H9 (cell line): ENCODE measurements at regions not wholly inside any gene's neighbourhood (a gene's known extent, or its start where the extent isn't known, plus 50 kb on each side); places are given as distances from the start of the nearest gene placed in this dataset.

Source experiments
- DNase-seq: peaks from one replicate; pipeline ENCODE4 v3.0.0-alpha.2; 2017
- H2AFZ ChIP-seq: one replicate; pipeline ENCODE4 v1.6.1; 2013; ENCODE audit warnings: mild to moderate bottlenecking, low read length, control low read depth, moderate library complexity
- H2AK5ac ChIP-seq: 2 replicates; pipeline ENCODE4 v1.6.1; 2013; ENCODE audit warnings: low read length, control low read depth, mixed read lengths; ENCODE audit not compliant: insufficient read length
- H2BK120ac ChIP-seq: one replicate; pipeline ENCODE4 v1.6.1; 2013; ENCODE audit warnings: low read depth, mild to moderate bottlenecking, low read length, control low read depth, inconsistent platforms; ENCODE audit not compliant: poor library complexity, severe bottlenecking
- H2BK12ac ChIP-seq: 2 replicates; pipeline ENCODE4 v1.6.1; 2013; ENCODE audit warnings: low read length, control low read depth, mixed read lengths, low read depth; ENCODE audit not compliant: insufficient read length
- H2BK15ac ChIP-seq: 2 replicates; pipeline ENCODE4 v1.6.1; 2013; ENCODE audit warnings: low read depth, low read length, control low read depth
- H2BK20ac ChIP-seq: one replicate; pipeline ENCODE4 v1.6.1; 2013; ENCODE audit warnings: low read depth, mild to moderate bottlenecking, low read length, control low read depth, inconsistent platforms; ENCODE audit not compliant: poor library complexity, severe bottlenecking
- H2BK5ac ChIP-seq: 2 replicates; pipeline ENCODE4 v1.6.1; 2013; ENCODE audit warnings: low read length, control low read depth, mixed read lengths; ENCODE audit not compliant: insufficient read length
- H3K14ac ChIP-seq: 2 replicates; pipeline ENCODE4 v1.6.1; 2013; ENCODE audit warnings: low read length, control low read depth; ENCODE audit not compliant: insufficient read depth
- H3K18ac ChIP-seq: 2 replicates; pipeline ENCODE4 v1.6.1; 2013; ENCODE audit warnings: low read depth, mild to moderate bottlenecking, mixed read lengths, low read length, control low read depth; ENCODE audit not compliant: insufficient read length
- H3K23ac ChIP-seq: 2 replicates; pipeline ENCODE4 v1.6.1; 2013; ENCODE audit warnings: low read length, control low read depth, mixed read lengths, low read depth; ENCODE audit not compliant: insufficient read length
- H3K23me2 ChIP-seq: 2 replicates; pipeline ENCODE4 v1.6.1; 2013; ENCODE audit warnings: low read depth, mild to moderate bottlenecking, mixed read lengths, low read length, control low read depth; ENCODE audit not compliant: insufficient read length, poor library complexity, severe bottlenecking
- H3K27ac ChIP-seq: 2 replicates; pipeline ENCODE4 v1.5.1; 2013; ENCODE audit warnings: low read length, control low read depth, mixed read lengths, low read depth; ENCODE audit not compliant: insufficient read length
- H3K27me3 ChIP-seq: 2 replicates; pipeline ENCODE4 v1.6.1; 2013; ENCODE audit warnings: low read length, control low read depth, inconsistent platforms; ENCODE audit not compliant: insufficient read depth
- H3K4ac ChIP-seq: 2 replicates; pipeline ENCODE4 v1.6.1; 2013; ENCODE audit warnings: low read depth, mild to moderate bottlenecking, control low read depth, inconsistent platforms, low read length, moderate library complexity
- H3K4me1 ChIP-seq: 2 replicates; pipeline ENCODE4 v1.6.1; 2013; ENCODE audit warnings: low read length, control low read depth, inconsistent platforms; ENCODE audit not compliant: insufficient read depth
- H3K4me2 ChIP-seq: 2 replicates; pipeline ENCODE4 v1.6.1; 2013; ENCODE audit warnings: low read length, control low read depth, mixed read lengths; ENCODE audit not compliant: insufficient read length, insufficient read depth
- H3K56ac ChIP-seq: 2 replicates; pipeline ENCODE4 v1.6.1; 2013; ENCODE audit warnings: low read depth, mild to moderate bottlenecking, mixed read lengths, low read length, control low read depth; ENCODE audit not compliant: insufficient read length
- H3K79me1 ChIP-seq: 2 replicates; pipeline ENCODE4 v1.6.1; 2013; ENCODE audit warnings: low read depth, mild to moderate bottlenecking, moderate library complexity, low read length, control low read depth, inconsistent platforms; ENCODE audit not compliant: insufficient read depth, poor library complexity, severe bottlenecking
- H3K79me2 ChIP-seq: 2 replicates; pipeline ENCODE4 v1.6.1; 2013; ENCODE audit warnings: low read length, control low read depth, inconsistent platforms; ENCODE audit not compliant: insufficient read depth
- H3K9ac ChIP-seq: 2 replicates; pipeline ENCODE4 v1.6.1; 2013; ENCODE audit warnings: low read length, control low read depth, mixed read lengths; ENCODE audit not compliant: insufficient read length; ENCODE audit errors: extremely low read depth
- H3K9me3 ChIP-seq: one replicate; pipeline ENCODE4 v1.6.1; 2013; ENCODE audit warnings: low read depth, low read length, inconsistent platforms; ENCODE audit not compliant: control insufficient read depth
- H3T11ph ChIP-seq: one replicate; pipeline ENCODE4 v1.6.1; 2013; ENCODE audit warnings: mild to moderate bottlenecking, low read length, control low read depth, inconsistent platforms
- H4K20me1 ChIP-seq: one replicate; pipeline ENCODE4 v1.6.1; 2013; ENCODE audit not compliant: control insufficient read depth, insufficient read length, insufficient read depth
- H4K5ac ChIP-seq: 2 replicates; pipeline ENCODE4 v1.6.1; 2013; ENCODE audit warnings: low read depth, mild to moderate bottlenecking, mixed read lengths, low read length, control low read depth; ENCODE audit not compliant: insufficient read length
- H4K8ac ChIP-seq: replicated peaks from 2 replicates; pipeline ENCODE4 v1.6.1; 2013; ENCODE audit warnings: low read length, control low read depth, mixed read lengths, low read depth; ENCODE audit not compliant: insufficient read length
- H4K91ac ChIP-seq: 2 replicates; pipeline ENCODE4 v1.6.1; 2013; ENCODE audit warnings: low read depth, mild to moderate bottlenecking, moderate library complexity, mixed read lengths, low read length, control low read depth; ENCODE audit not compliant: insufficient read length
- H3K27ac Mint-ChIP-seq, 3 experiments: 2 replicates in 2 of 3; 3 replicates in 1 of 3; pipeline ENCODE4 v1.8.0; 2020 to 2021; ENCODE audit warnings: mixed read lengths in 3 of 3, mild to moderate bottlenecking in 1 of 3, moderate library complexity in 1 of 3
- H3K27me3 Mint-ChIP-seq: 2 replicates; pipeline ENCODE4 v1.8.0; 2021; ENCODE audit warnings: low read depth, mild to moderate bottlenecking, moderate library complexity, mixed read lengths
- H3K36me3 Mint-ChIP-seq, 3 experiments: 2 replicates in 2 of 3; 3 replicates in 1 of 3; pipeline ENCODE4 v1.8.0; 2020 to 2021; ENCODE audit warnings: low read depth in 3 of 3, mixed read lengths in 3 of 3; ENCODE audit not compliant: insufficient read depth in 1 of 3
- H3K4me1 Mint-ChIP-seq, 2 experiments: 2 replicates each; pipeline ENCODE4 v1.8.0; 2020; ENCODE audit warnings: mixed read lengths in 2 of 2
- H3K4me3 Mint-ChIP-seq, 2 experiments: 2 replicates in 1 of 2; 3 replicates in 1 of 2; pipeline ENCODE4 v1.8.0; 2020 to 2021; ENCODE audit warnings: mild to moderate bottlenecking in 2 of 2, mixed read lengths in 2 of 2, moderate library complexity in 1 of 2
- H3K9me3 Mint-ChIP-seq, 2 experiments: 2 replicates in 1 of 2; 3 replicates in 1 of 2; pipeline ENCODE4 v1.8.0; 2020; ENCODE audit warnings: mild to moderate bottlenecking in 2 of 2, mixed read lengths in 2 of 2, moderate library complexity in 1 of 2
- CTCF ChIP-seq: fragments of 200-600 bp; sonication (generic); conservative IDR thresholded peaks from 3 replicates; pipeline ENCODE4 v1.8.0; 2021; ENCODE audit warnings: antibody characterized with exemption, mild to moderate bottlenecking
- WGBS: extraction: QIAGEN DNeasy Blood & Tissue Kit; methylation state at CpG from one replicate; pipeline ENCODE4 v1.1.7; 2013; ENCODE audit warnings: missing lambda C conversion rate, low lambda C conversion rate, mixed read lengths; ENCODE audit not compliant: insufficient read length; ENCODE audit errors: extremely low coverage; 5-methylcytosine and 5-hydroxymethylcytosine counted together

- H3K9me3 Mint-ChIP-seq: no peaks in the 10 kb centered on the region; a peak in 1 of 5 replicates
- H3K27me3 ChIP-seq: no peaks in the 10 kb centered on the region
- no peak for TF ChIP-seq CTCF
- H2BK120ac ChIP-seq: no peak overlapping the region
- no CpG with 5 or more reads among the region's 5 CpGs for WGBS
- H3K27me3 Mint-ChIP-seq: no peaks in the 10 kb centered on the region
- H3K79me2 ChIP-seq: no peaks in the 10 kb centered on the region
- no peaks in the 10 kb centered on the region for H3K9me3 ChIP-seq
- H3K56ac ChIP-seq: no peak overlapping the region
- H3K27ac Mint-ChIP-seq: no peak overlapping the region
- no peak for DNase-seq
- H3K27ac ChIP-seq: no peak overlapping the region
- H3K18ac ChIP-seq: no peak overlapping the region
- H3K4me1 Mint-ChIP-seq: peaks cover 2 to 3% of the 10 kb centered on the region in 2 experiments
- H2BK5ac ChIP-seq: no peak overlapping the region
- H2AK5ac ChIP-seq: no peak overlapping the region
- no peak overlapping the region for H2AFZ ChIP-seq
- no peak overlapping the region for H2BK12ac ChIP-seq
- H4K20me1 ChIP-seq: no peaks in the 10 kb centered on the region
- no peaks in the 10 kb centered on the region for H3K23me2 ChIP-seq
- no peak overlapping the region for H3K9ac ChIP-seq
- H4K5ac ChIP-seq: no peak overlapping the region
- no peak overlapping the region for H4K91ac ChIP-seq
- H3K4me3 Mint-ChIP-seq: no peak overlapping the region
- no peaks in the 10 kb centered on the region for H3K79me1 ChIP-seq
- H3K4me1 ChIP-seq: no peaks in the 10 kb centered on the region
- no peaks in the 10 kb centered on the region for H3K36me3 Mint-ChIP-seq
- H3T11ph ChIP-seq: no peak overlapping the region
- no peak overlapping the region for H2BK20ac ChIP-seq
- H4K8ac ChIP-seq: no peak overlapping the region
- H3K23ac ChIP-seq: no peak overlapping the region
- H3K4ac ChIP-seq: no peak overlapping the region
- no peak overlapping the region for H3K14ac ChIP-seq
- no peak overlapping the region for H3K4me2 ChIP-seq
- H2BK15ac ChIP-seq: no peak overlapping the region
These were observed 275.4 kb upstream of the ADRA1B start for GRCh38 chr5:159640921-159641320.
